ENCODE measurements at regions not wholly inside any gene's neighbourhood (a gene's known extent, or its start where the extent isn't known, plus 50 kb on each side); places are given as distances from the start of the nearest gene placed in this dataset.

- TF ChIP-seq CTCF (IDR thresholded peaks at IDR 0.05; ENCODE audit: extremely low read depth in 1 of 2, insufficient read depth in 1 of 2, low read depth in 1 of 2, low read length in 2 of 2) (no peak), JUN (IDR thresholded peaks at IDR 0.05; ENCODE audit: borderline replicate concordance, insufficient read depth, insufficient read length, low read depth) (no peak), EZH2 (IDR thresholded peaks at IDR 0.05; ENCODE audit: borderline replicate concordance, low read depth, low read length, severe bottlenecking) (no peak), POLR2AphosphoS5 (IDR thresholded peaks at IDR 0.05; ENCODE audit: insufficient read depth, low read depth, low read length) (no peak), FOS (IDR thresholded peaks at IDR 0.05; ENCODE audit: borderline replicate concordance, insufficient read depth, low read length) (no peak), POLR2A (IDR thresholded peaks at IDR 0.05; ENCODE audit: low read depth, low read length) (no peak), GATA2 (IDR thresholded peaks at IDR 0.05; ENCODE audit: insufficient read depth, insufficient read length, low read depth, low read length) (no peak), MYC (IDR thresholded peaks at IDR 0.05; ENCODE audit: low read depth, low read length) (no peak)
- TF ChIP-seq, protein P1, sequence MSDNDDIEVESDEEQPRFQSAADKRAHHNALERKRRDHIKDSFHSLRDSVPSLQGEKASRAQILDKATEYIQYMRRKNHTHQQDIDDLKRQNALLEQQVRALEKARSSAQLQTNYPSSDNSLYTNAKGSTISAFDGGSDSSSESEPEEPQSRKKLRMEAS (IDR thresholded peaks at IDR 0.05; ENCODE audit: insufficient read depth, insufficient read length) = no peak
Measured at GRCh38 chr15:38733331-38733730, 168.7 kb upstream of the RASGRP1 start.

Data from endothelial cell of umbilical vein (primary cell).